D721Med (cell line): ENCODE measurements at regions not wholly inside any gene's neighbourhood (a gene's known extent, or its start where the extent isn't known, plus 50 kb on each side); places are given as distances from the start of the nearest gene placed in this dataset.

Experiments
- DNase-seq: peaks from one replicate; pipeline ENCODE4 v3.0.0; 2011; ENCODE audit warnings: low spot score; ENCODE audit not compliant: insufficient read length
- FAIRE-seq: peaks from 2 replicates; lab custom pipeline; 2011; peaks lifted over from hg19 to GRCh38; lab: Jason Lieb, UNC
- TF ChIP-seq, protein P1 (sequence below): IDR thresholded peaks from 2 replicates; pipeline ENCODE4 v1.5.1; 2012; ENCODE audit warnings: mild to moderate bottlenecking, control low read depth; ENCODE audit not compliant: insufficient read depth; ENCODE audit errors: missing control alignments

- DNase-seq = no peak
- FAIRE-seq = no peak
- TF ChIP-seq, protein P1, sequence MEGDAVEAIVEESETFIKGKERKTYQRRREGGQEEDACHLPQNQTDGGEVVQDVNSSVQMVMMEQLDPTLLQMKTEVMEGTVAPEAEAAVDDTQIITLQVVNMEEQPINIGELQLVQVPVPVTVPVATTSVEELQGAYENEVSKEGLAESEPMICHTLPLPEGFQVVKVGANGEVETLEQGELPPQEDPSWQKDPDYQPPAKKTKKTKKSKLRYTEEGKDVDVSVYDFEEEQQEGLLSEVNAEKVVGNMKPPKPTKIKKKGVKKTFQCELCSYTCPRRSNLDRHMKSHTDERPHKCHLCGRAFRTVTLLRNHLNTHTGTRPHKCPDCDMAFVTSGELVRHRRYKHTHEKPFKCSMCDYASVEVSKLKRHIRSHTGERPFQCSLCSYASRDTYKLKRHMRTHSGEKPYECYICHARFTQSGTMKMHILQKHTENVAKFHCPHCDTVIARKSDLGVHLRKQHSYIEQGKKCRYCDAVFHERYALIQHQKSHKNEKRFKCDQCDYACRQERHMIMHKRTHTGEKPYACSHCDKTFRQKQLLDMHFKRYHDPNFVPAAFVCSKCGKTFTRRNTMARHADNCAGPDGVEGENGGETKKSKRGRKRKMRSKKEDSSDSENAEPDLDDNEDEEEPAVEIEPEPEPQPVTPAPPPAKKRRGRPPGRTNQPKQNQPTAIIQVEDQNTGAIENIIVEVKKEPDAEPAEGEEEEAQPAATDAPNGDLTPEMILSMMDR = no peak
These were observed 420.5 kb upstream of the CPEB2 start for GRCh38 chr4:14581741-14582140.

GRCh38 chr4:14582677-14583076, 419.6 kb upstream of the CPEB2 start:
- DNase-seq (no peak), FAIRE-seq (no peak)
- TF ChIP-seq, protein P1 = no peak

GRCh38 chr4:14583331-14583730, 418.9 kb upstream of the CPEB2 start:
- TF ChIP-seq, protein P1 = no peak
- DNase-seq (no peak), FAIRE-seq (no peak)

GRCh38 chr4:14583752-14584151, 418.5 kb upstream of the CPEB2 start:
- no peak for DNase-seq
- no peak for FAIRE-seq
- TF ChIP-seq, protein P1 = no peak

DNA sequence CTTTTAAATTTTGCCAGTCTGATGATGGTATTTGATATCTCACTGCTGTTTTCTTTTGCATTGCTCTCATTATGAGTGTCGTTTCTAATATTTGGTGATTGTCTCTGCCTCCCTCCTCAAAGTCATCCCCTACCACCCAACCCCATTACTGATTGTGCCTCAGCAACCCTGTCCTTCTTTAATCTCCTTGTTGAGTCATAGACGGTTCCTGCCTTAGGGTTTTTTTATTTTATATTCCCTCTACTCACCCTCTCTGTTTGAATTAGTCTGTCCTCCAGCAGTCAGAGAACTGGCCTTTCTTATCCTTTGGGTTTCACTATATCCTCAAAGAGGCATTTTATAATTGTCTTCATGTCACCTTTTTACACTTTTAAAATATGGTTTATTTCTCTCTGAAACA, 409.3 kb upstream of the CPEB2 start:
- no peak for FAIRE-seq
- TF ChIP-seq, protein P1 = no peak
- no peak for DNase-seq

GRCh38 chr4:14596028-14596427, 406.3 kb upstream of the CPEB2 start:
- TF ChIP-seq, protein P1 = no peak
- FAIRE-seq = no peak
- no peak for DNase-seq

DNA sequence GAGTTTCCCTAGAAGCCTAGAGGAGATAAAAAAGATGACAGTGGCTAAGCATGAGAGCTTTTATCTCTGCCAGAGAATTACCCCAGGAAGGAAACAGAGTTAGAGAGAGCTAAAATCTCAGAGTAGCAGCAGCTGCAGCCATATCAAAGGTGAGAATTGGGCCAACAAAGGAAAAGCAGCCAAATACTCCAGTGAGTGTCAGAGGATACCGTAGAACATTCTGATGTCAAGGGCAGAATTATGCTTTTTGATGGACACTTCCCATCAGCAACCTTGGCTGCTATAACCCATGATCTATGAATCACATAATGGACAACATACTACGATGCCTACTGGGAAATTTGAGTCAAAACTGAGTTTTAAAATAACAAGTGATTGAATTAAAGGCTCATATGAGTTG, 405.8 kb upstream of the CPEB2 start:
- FAIRE-seq = no peak
- no peak for DNase-seq
- TF ChIP-seq, protein P1 = no peak
